WTC11 (cell line): ENCODE measurements at regions not wholly inside any gene's neighbourhood (a gene's known extent, or its start where the extent isn't known, plus 50 kb on each side); places are given as distances from the start of the nearest gene placed in this dataset.

Experiments used
- ATF3 ChIP-seq: sonication (generic); formaldehyde crosslinking; conservative IDR thresholded peaks from 2 replicates; pipeline ENCODE4 v1.8.1; 2022; ENCODE audit warnings: mild to moderate bottlenecking, missing genetic modification reagents
- CTCF ChIP-seq: fragments of 200-600 bp; IDR thresholded peaks from 2 replicates; pipeline ENCODE4 v1.8.0; 2022; ENCODE audit warnings: antibody characterized with exemption
- ELF4 ChIP-seq: sonication (generic); formaldehyde crosslinking; IDR thresholded peaks from 2 replicates; pipeline ENCODE4 v1.8.1; 2022; ENCODE audit warnings: low read depth, mild to moderate bottlenecking, moderate library complexity, missing genetic modification reagents
- FOXP4 ChIP-seq: sonication (generic); formaldehyde crosslinking; IDR thresholded peaks from 2 replicates; pipeline ENCODE4 v1.8.0; 2022; ENCODE audit warnings: mild to moderate bottlenecking, missing genetic modification reagents
- GRHL2 ChIP-seq: fragments of 250-450 bp; sonication (Bioruptor Pico); IDR thresholded peaks from 2 replicates; pipeline ENCODE4 v1.8.0; 2022; ENCODE audit warnings: mild to moderate bottlenecking, moderate library complexity; ENCODE audit not compliant: insufficient replicate concordance, severe bottlenecking
- KAT7 ChIP-seq: sonication (generic); formaldehyde crosslinking; IDR thresholded peaks from 2 replicates; pipeline ENCODE4 v1.8.1; 2023; ENCODE audit warnings: missing genetic modification reagents, mild to moderate bottlenecking, borderline replicate concordance
- NFYB ChIP-seq: sonication (generic); formaldehyde crosslinking; conservative IDR thresholded peaks from 2 replicates; pipeline ENCODE4 v1.8.0; 2022; ENCODE audit warnings: low read depth, missing genetic modification reagents
- NR1H2 ChIP-seq: sonication (generic); formaldehyde crosslinking; IDR thresholded peaks from 2 replicates; pipeline ENCODE4 v1.9.0; 2021; ENCODE audit warnings: mild to moderate bottlenecking, moderate library complexity, missing genetic modification reagents
- SP1 ChIP-seq: sonication (generic); formaldehyde crosslinking; conservative IDR thresholded peaks from 2 replicates; pipeline ENCODE4 v1.8.1; 2022; ENCODE audit warnings: missing genetic modification reagents
- ZNF423 ChIP-seq: fragments of 250-450 bp; sonication (Bioruptor Pico); IDR thresholded peaks from 2 replicates; pipeline ENCODE4 v2.1.2; 2022; ENCODE audit warnings: mild to moderate bottlenecking, moderate library complexity
- TF ChIP-seq, protein P1 (sequence below): sonication (generic); formaldehyde crosslinking; IDR thresholded peaks from 2 replicates; pipeline ENCODE4 v1.8.1; 2022; ENCODE audit warnings: mild to moderate bottlenecking, moderate library complexity, missing genetic modification reagents
- TF ChIP-seq, protein P2 (sequence below): sonication (generic); formaldehyde crosslinking; IDR thresholded peaks from 2 replicates; pipeline ENCODE4 v1.8.1; 2023; ENCODE audit warnings: mild to moderate bottlenecking, missing genetic modification reagents, moderate library complexity

- TF ChIP-seq ELF4 (CRISPR knock-in tag): no peak
- TF ChIP-seq ZNF423: no peak
- TF ChIP-seq SP1 (CRISPR knock-in tag): no peak
- TF ChIP-seq CTCF: no peak
- TF ChIP-seq FOXP4 (CRISPR knock-in tag): no peak
- TF ChIP-seq KAT7 (CRISPR knock-in tag): no peak
- TF ChIP-seq, protein P1, sequence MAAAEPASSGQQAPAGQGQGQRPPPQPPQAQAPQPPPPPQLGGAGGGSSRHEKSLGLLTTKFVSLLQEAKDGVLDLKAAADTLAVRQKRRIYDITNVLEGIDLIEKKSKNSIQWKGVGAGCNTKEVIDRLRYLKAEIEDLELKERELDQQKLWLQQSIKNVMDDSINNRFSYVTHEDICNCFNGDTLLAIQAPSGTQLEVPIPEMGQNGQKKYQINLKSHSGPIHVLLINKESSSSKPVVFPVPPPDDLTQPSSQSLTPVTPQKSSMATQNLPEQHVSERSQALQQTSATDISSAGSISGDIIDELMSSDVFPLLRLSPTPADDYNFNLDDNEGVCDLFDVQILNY: no peak
- no peak for TF ChIP-seq NR1H2 (CRISPR knock-in tag)
- no peak for TF ChIP-seq NFYB (CRISPR knock-in tag)
- TF ChIP-seq GRHL2 (CRISPR knock-in tag): no peak
- no peak for TF ChIP-seq ATF3
- TF ChIP-seq, protein P2, sequence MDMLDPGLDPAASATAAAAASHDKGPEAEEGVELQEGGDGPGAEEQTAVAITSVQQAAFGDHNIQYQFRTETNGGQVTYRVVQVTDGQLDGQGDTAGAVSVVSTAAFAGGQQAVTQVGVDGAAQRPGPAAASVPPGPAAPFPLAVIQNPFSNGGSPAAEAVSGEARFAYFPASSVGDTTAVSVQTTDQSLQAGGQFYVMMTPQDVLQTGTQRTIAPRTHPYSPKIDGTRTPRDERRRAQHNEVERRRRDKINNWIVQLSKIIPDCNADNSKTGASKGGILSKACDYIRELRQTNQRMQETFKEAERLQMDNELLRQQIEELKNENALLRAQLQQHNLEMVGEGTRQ (CRISPR knock-in tag): no peak
Observed at GRCh38 chr4:34271479-34272355, 1972.6 kb downstream of the ARAP2 start.
